GM23338 (cell line): ENCODE measurements at regions not wholly inside any gene's neighbourhood (a gene's known extent, or its start where the extent isn't known, plus 50 kb on each side); places are given as distances from the start of the nearest gene placed in this dataset.

Experiments used
- ATAC-seq: fragments of 200-7000 bp; cut with Tn5 transposase; 3 replicates; pipeline ENCODE4 v1.9.1; 2020
- DNase-seq: peaks from one replicate; pipeline ENCODE4 v3.0.0-alpha.2; 2015; ENCODE audit warnings: low spot score
- H2AFZ ChIP-seq: fragments of 200-600 bp; sonication (generic); 2 replicates; pipeline ENCODE4 v1.8.0; 2016; ENCODE audit warnings: antibody characterized with exemption, mild to moderate bottlenecking, moderate library complexity
- H3F3A ChIP-seq: fragments of 200-600 bp; sonication (generic); replicated peaks from 2 replicates; pipeline ENCODE4 v1.8.0; 2017; ENCODE audit warnings: antibody characterized with exemption, mixed run types, low read depth
- H3K27ac ChIP-seq: fragments of 200-600 bp; sonication (generic); 2 replicates; pipeline ENCODE4 v1.6.1; 2016; ENCODE audit warnings: low read depth
- H3K27me3 ChIP-seq: fragments of 200-600 bp; sonication (generic); 2 replicates; pipeline ENCODE4 v1.8.0; 2016; ENCODE audit warnings: mild to moderate bottlenecking, mixed run types, moderate library complexity; ENCODE audit not compliant: insufficient read depth
- H3K36me3 ChIP-seq: fragments of 200-600 bp; sonication (generic); 2 replicates; pipeline ENCODE4 v1.8.0; 2016; ENCODE audit warnings: mild to moderate bottlenecking; ENCODE audit not compliant: insufficient read depth
- H3K4me1 ChIP-seq: fragments of 200-600 bp; sonication (generic); 2 replicates; pipeline ENCODE4 v1.8.0; 2016; ENCODE audit warnings: mild to moderate bottlenecking, moderate library complexity; ENCODE audit not compliant: insufficient read depth
- H3K4me2 ChIP-seq: fragments of 200-600 bp; sonication (generic); 2 replicates; pipeline ENCODE4 v1.7.1; 2017; ENCODE audit warnings: mixed run types
- H3K4me3 ChIP-seq: fragments of 200-600 bp; sonication (generic); 2 replicates; pipeline ENCODE4 v1.6.1; 2016; ENCODE audit warnings: mixed run types
- H3K79me2 ChIP-seq: fragments of 200-600 bp; sonication (generic); replicated peaks from 2 replicates; pipeline ENCODE4 v1.8.0; 2017; ENCODE audit warnings: mild to moderate bottlenecking; ENCODE audit not compliant: insufficient read depth
- H3K9me2 ChIP-seq: fragments of 200-600 bp; sonication (generic); 2 replicates; pipeline ENCODE4 v1.8.0; 2017; ENCODE audit not compliant: insufficient read depth
- H4K20me1 ChIP-seq: fragments of 200-600 bp; sonication (generic); replicated peaks from 2 replicates; pipeline ENCODE4 v1.8.0; 2017; ENCODE audit warnings: mild to moderate bottlenecking; ENCODE audit not compliant: insufficient read depth
- H3K27ac Mint-ChIP-seq: 2 replicates; pipeline ENCODE4 v1.8.0; 2020; ENCODE audit warnings: inconsistent platforms, mild to moderate bottlenecking, moderate library complexity, mixed read lengths
- H3K27me3 Mint-ChIP-seq: 3 replicates; pipeline ENCODE4 v1.8.0; 2022; ENCODE audit warnings: low read depth, mild to moderate bottlenecking, moderate library complexity, mixed read lengths, inconsistent platforms; ENCODE audit not compliant: insufficient read depth, poor library complexity
- H3K36me3 Mint-ChIP-seq: 3 replicates; pipeline ENCODE4 v1.8.0; 2021; ENCODE audit warnings: low read depth, mild to moderate bottlenecking, inconsistent platforms, moderate library complexity, mixed read lengths
- H3K4me1 Mint-ChIP-seq: 3 replicates; pipeline ENCODE4 v1.8.0; 2020; ENCODE audit warnings: mild to moderate bottlenecking, inconsistent platforms, mixed read lengths
- H3K4me3 Mint-ChIP-seq: 3 replicates; pipeline ENCODE4 v1.8.0; 2021; ENCODE audit warnings: moderate library complexity, mild to moderate bottlenecking, inconsistent platforms, mixed read lengths
- H3K9me3 Mint-ChIP-seq: 3 replicates; pipeline ENCODE4 v1.8.0; 2020; ENCODE audit warnings: moderate library complexity, mild to moderate bottlenecking, inconsistent platforms, mixed read lengths
- EZH2phosphoT487 ChIP-seq: fragments of 200-600 bp; sonication (generic); IDR thresholded peaks from one replicate; pipeline ENCODE4 v1.8.1; 2018; ENCODE audit warnings: antibody characterized with exemption; ENCODE audit not compliant: unreplicated experiment
- POLR2AphosphoS5 ChIP-seq: IDR thresholded peaks from 2 replicates; pipeline ENCODE4 v1.6.1; 2016; ENCODE audit warnings: antibody characterized with exemption, low read depth
- ZNF331 ChIP-seq: fragments of 250-450 bp; sonication (Bioruptor Pico); IDR thresholded peaks from 2 replicates; pipeline ENCODE4 v1.5.0; 2020; ENCODE audit warnings: low read depth, mild to moderate bottlenecking, moderate library complexity
- ZNF462 ChIP-seq: fragments of 250-450 bp; sonication (Bioruptor Pico); IDR thresholded peaks from 2 replicates; pipeline ENCODE4 v1.5.0; 2020; ENCODE audit warnings: mild to moderate bottlenecking, moderate library complexity
- TF ChIP-seq, protein P1 (sequence below), 2 experiments: fragments of 200-600 bp in 1 of 2; sonication (generic) in 1 of 2; conservative IDR thresholded peaks; 2 replicates each; pipeline versions ENCODE4 v1.5.1 to v1.6.1; 2016 to 2017; ENCODE audit warnings: antibody characterized with exemption in 2 of 2, low read depth in 2 of 2, mild to moderate bottlenecking in 2 of 2, moderate library complexity in 1 of 2

GRCh38 chr5:51806677-51807076, 423.4 kb downstream of the ISL1 start:
- Mint-ChIP-seq H3K27ac (no peak overlapping the region), H3K4me1 (peaks cover 5% of the 10 kb centered on the region; the same call in 2 of the 3 replicates), H3K27me3 (no peaks in the 10 kb centered on the region), H3K36me3 (no peaks in the 10 kb centered on the region), H3K4me3 (no peak overlapping the region), H3K9me3 (no peaks in the 10 kb centered on the region)
- DNase-seq: no peak
- Histone ChIP-seq H3K27me3 (no peaks in the 10 kb centered on the region), H2AFZ (no peak overlapping the region), H3K4me1 (no peaks in the 10 kb centered on the region), H3K4me2 (no peak overlapping the region), H3K4me3 (no peak overlapping the region), H3K9me2 (no peaks in the 10 kb centered on the region; the same call in none of the 2 replicates), H3K27ac (no peak overlapping the region), H4K20me1 (no peaks in the 10 kb centered on the region), H3K36me3 (no peaks in the 10 kb centered on the region), H3F3A (no peaks in the 10 kb centered on the region), H3K79me2 (no peaks in the 10 kb centered on the region)
- TF ChIP-seq ZNF462 (CRISPR knock-in tag) (no peak), ZNF331 (no peak), POLR2AphosphoS5 (no peak), EZH2phosphoT487 (no peak)
- TF ChIP-seq, protein P1, sequence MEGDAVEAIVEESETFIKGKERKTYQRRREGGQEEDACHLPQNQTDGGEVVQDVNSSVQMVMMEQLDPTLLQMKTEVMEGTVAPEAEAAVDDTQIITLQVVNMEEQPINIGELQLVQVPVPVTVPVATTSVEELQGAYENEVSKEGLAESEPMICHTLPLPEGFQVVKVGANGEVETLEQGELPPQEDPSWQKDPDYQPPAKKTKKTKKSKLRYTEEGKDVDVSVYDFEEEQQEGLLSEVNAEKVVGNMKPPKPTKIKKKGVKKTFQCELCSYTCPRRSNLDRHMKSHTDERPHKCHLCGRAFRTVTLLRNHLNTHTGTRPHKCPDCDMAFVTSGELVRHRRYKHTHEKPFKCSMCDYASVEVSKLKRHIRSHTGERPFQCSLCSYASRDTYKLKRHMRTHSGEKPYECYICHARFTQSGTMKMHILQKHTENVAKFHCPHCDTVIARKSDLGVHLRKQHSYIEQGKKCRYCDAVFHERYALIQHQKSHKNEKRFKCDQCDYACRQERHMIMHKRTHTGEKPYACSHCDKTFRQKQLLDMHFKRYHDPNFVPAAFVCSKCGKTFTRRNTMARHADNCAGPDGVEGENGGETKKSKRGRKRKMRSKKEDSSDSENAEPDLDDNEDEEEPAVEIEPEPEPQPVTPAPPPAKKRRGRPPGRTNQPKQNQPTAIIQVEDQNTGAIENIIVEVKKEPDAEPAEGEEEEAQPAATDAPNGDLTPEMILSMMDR (conservative IDR thresholded peaks at IDR 0.05; ENCODE audit: low read depth in 2 of 2): no peak
- ATAC-seq: no peak
